ENCODE measurements at regions not wholly inside any gene's neighbourhood (a gene's known extent, or its start where the extent isn't known, plus 50 kb on each side); places are given as distances from the start of the nearest gene placed in this dataset.

GRCh38 chr10:118808601-118809356, 54.0 kb upstream of the CACUL1 start (continued):
- TF ChIP-seq HDAC2 (IDR thresholded peaks at IDR 0.05; ENCODE audit: borderline replicate concordance in 1 of 2, low read depth in 2 of 2, low read length in 2 of 2) = no peak
- no peak for TF ChIP-seq CHD2 (IDR thresholded peaks at IDR 0.05; ENCODE audit: low read length)
- no peak for TF ChIP-seq GTF2F1 (IDR thresholded peaks at IDR 0.05; ENCODE audit: borderline replicate concordance, low read depth, low read length)
- no peak for TF ChIP-seq CHD1 (IDR thresholded peaks at IDR 0.05; ENCODE audit: low read depth, low read length)
- TF ChIP-seq SP4 (IDR thresholded peaks at IDR 0.05; ENCODE audit: low read length) = no peak

Data from H1 (cell line).